ENCODE measurements at regions not wholly inside any gene's neighbourhood (a gene's known extent, or its start where the extent isn't known, plus 50 kb on each side); places are given as distances from the start of the nearest gene placed in this dataset.

- TF ChIP-seq GATA2 (IDR thresholded peaks at IDR 0.05; ENCODE audit: low read depth, low read length) (no peak), GATA3 (IDR thresholded peaks at IDR 0.05; ENCODE audit: low read depth, low read length) (no peak)
Measured at GRCh38 chr11:16612566-16613261, 125.7 kb upstream of the C11orf58 start.
